ENCODE measurements at regions not wholly inside any gene's neighbourhood (a gene's known extent, or its start where the extent isn't known, plus 50 kb on each side); places are given as distances from the start of the nearest gene placed in this dataset.

GRCh38 chr3:105154692-105155091 lies 212.0 kb upstream of the ALCAM start:
- POLR2A ChIA-PET, result no interaction called here
- no TSS peak for BruUV-seq (replicated peaks)
- DNase-seq, result no peak
- intact Hi-C loops (cut with micrococcal nuclease; ENCODE audit: unreplicated experiment), result no loop called here
- no peak for TF ChIP-seq CTCF (IDR thresholded peaks at IDR 0.05; ENCODE audit: insufficient read depth in 1 of 2, low read depth in 1 of 2, low read length in 1 of 2, severe bottlenecking in 1 of 2, unreplicated experiment in 1 of 2)
- no peaks in the 10 kb centered on the region for H3K27me3 ChIP-seq (replicated peaks; ENCODE audit: control insufficient read depth, insufficient read depth, low read length)
- H3K4me1 ChIP-seq, result no peaks in the 10 kb centered on the region
- Mint-ChIP-seq H3K4me1 (ENCODE audit: low read depth, unreplicated experiment) (no peaks in the 10 kb centered on the region), H3K9me3 (ENCODE audit: unreplicated experiment) (peaks cover 6% of the 10 kb centered on the region), H3K27me3 (ENCODE audit: insufficient read depth, unreplicated experiment) (no peaks in the 10 kb centered on the region), H3K36me3 (ENCODE audit: insufficient read depth, unreplicated experiment) (no peaks in the 10 kb centered on the region), H3K4me3 (ENCODE audit: unreplicated experiment) (no peak overlapping the region), H3K27ac (ENCODE audit: unreplicated experiment) (no peak overlapping the region)
- H3K9me3 ChIP-seq, result no peaks in the 10 kb centered on the region
- no peak overlapping the region for H3K4me3 ChIP-seq (ENCODE audit: low read depth, low read length)
- CTCF ChIA-PET, result no interaction called here
- H3K36me3 ChIP-seq (ENCODE audit: control insufficient read depth, insufficient read depth, low read length), result no peaks in the 10 kb centered on the region

GRCh38 chr3:105157067-105157765 lies 209.5 kb upstream of the ALCAM start:
- no peaks in the 10 kb centered on the region for H3K9me3 ChIP-seq
- no TSS peak for BruUV-seq (replicated peaks)
- Mint-ChIP-seq H3K9me3 (ENCODE audit: unreplicated experiment) (no peaks in the 10 kb centered on the region), H3K27me3 (ENCODE audit: insufficient read depth, unreplicated experiment) (no peaks in the 10 kb centered on the region), H3K27ac (ENCODE audit: unreplicated experiment) (no peak overlapping the region), H3K4me3 (ENCODE audit: unreplicated experiment) (no peak overlapping the region), H3K4me1 (ENCODE audit: low read depth, unreplicated experiment) (no peaks in the 10 kb centered on the region), H3K36me3 (ENCODE audit: insufficient read depth, unreplicated experiment) (no peaks in the 10 kb centered on the region)
- H3K27me3 ChIP-seq (replicated peaks; ENCODE audit: control insufficient read depth, insufficient read depth, low read length), result no peaks in the 10 kb centered on the region
- POLR2A ChIA-PET, result no interaction called here
- H3K4me1 ChIP-seq, result no peaks in the 10 kb centered on the region
- no peak for DNase-seq
- CTCF ChIA-PET, result no interaction called here
- no peak overlapping the region for H3K4me3 ChIP-seq (ENCODE audit: low read depth, low read length)
- TF ChIP-seq CTCF (IDR thresholded peaks at IDR 0.05; ENCODE audit: insufficient read depth in 1 of 2, low read depth in 1 of 2, low read length in 1 of 2, severe bottlenecking in 1 of 2, unreplicated experiment in 1 of 2), result no peak
- intact Hi-C loops (cut with micrococcal nuclease; ENCODE audit: unreplicated experiment), result no loop called here
- H3K36me3 ChIP-seq (ENCODE audit: control insufficient read depth, insufficient read depth, low read length), result no peaks in the 10 kb centered on the region

GRCh38 chr3:105157766-105158085 lies 209.0 kb upstream of the ALCAM start:
- Histone ChIP-seq H3K27me3 (replicated peaks; ENCODE audit: control insufficient read depth, insufficient read depth, low read length) (no peaks in the 10 kb centered on the region), H3K9me3 (no peaks in the 10 kb centered on the region), H3K4me3 (ENCODE audit: low read depth, low read length) (no peak overlapping the region), H3K4me1 (no peaks in the 10 kb centered on the region), H3K36me3 (ENCODE audit: control insufficient read depth, insufficient read depth, low read length) (no peaks in the 10 kb centered on the region)
- no TSS peak for BruUV-seq (replicated peaks)
- no peaks in the 10 kb centered on the region for H3K36me3 Mint-ChIP-seq (ENCODE audit: insufficient read depth, unreplicated experiment)
- no peaks in the 10 kb centered on the region for H3K4me1 Mint-ChIP-seq (ENCODE audit: low read depth, unreplicated experiment)
- TF ChIP-seq CTCF (IDR thresholded peaks at IDR 0.05; ENCODE audit: insufficient read depth in 1 of 2, low read depth in 1 of 2, low read length in 1 of 2, severe bottlenecking in 1 of 2, unreplicated experiment in 1 of 2), result no peak
- no peaks in the 10 kb centered on the region for H3K9me3 Mint-ChIP-seq (ENCODE audit: unreplicated experiment)
- no peak overlapping the region for H3K4me3 Mint-ChIP-seq (ENCODE audit: unreplicated experiment)
- DNase-seq, result no peak
- intact Hi-C loops (cut with micrococcal nuclease; ENCODE audit: unreplicated experiment), result no loop called here
- H3K27ac Mint-ChIP-seq (ENCODE audit: unreplicated experiment), result no peak overlapping the region
- no peaks in the 10 kb centered on the region for H3K27me3 Mint-ChIP-seq (ENCODE audit: insufficient read depth, unreplicated experiment)
- CTCF ChIA-PET, result no interaction called here
- POLR2A ChIA-PET, result no interaction called here

Data from Caco-2 (cell line).